ENCODE measurements at regions not wholly inside any gene's neighbourhood (a gene's known extent, or its start where the extent isn't known, plus 50 kb on each side); places are given as distances from the start of the nearest gene placed in this dataset.

DNA sequence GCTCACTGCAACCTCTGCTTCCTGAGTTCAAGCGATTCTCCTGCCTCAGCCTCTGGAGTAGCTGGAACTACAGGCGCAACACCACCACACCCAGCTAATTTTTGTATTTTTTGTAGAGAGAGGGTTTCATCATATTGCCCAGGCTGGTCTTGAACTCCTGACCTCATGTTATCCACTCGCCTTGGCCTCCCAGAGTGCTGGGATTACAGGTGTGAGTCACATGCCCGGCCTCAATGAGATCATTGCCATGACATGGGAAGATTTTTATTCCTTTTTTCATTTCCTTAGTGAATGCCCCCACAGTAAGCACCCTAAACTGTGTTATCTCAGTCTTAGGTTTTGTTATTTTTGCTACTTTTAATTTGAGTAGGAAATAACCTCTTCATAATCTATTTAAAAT, 977.9 kb downstream of the BRINP3 start:
- TF ChIP-seq, protein P1, sequence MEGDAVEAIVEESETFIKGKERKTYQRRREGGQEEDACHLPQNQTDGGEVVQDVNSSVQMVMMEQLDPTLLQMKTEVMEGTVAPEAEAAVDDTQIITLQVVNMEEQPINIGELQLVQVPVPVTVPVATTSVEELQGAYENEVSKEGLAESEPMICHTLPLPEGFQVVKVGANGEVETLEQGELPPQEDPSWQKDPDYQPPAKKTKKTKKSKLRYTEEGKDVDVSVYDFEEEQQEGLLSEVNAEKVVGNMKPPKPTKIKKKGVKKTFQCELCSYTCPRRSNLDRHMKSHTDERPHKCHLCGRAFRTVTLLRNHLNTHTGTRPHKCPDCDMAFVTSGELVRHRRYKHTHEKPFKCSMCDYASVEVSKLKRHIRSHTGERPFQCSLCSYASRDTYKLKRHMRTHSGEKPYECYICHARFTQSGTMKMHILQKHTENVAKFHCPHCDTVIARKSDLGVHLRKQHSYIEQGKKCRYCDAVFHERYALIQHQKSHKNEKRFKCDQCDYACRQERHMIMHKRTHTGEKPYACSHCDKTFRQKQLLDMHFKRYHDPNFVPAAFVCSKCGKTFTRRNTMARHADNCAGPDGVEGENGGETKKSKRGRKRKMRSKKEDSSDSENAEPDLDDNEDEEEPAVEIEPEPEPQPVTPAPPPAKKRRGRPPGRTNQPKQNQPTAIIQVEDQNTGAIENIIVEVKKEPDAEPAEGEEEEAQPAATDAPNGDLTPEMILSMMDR (IDR thresholded peaks at IDR 0.05), result no peak
- TF ChIP-seq POLR2A (IDR thresholded peaks at IDR 0.05), result no peak

All from body of pancreas (tissue), 4 donors.